Liver (tissue), 3 donors: ENCODE measurements at regions not wholly inside any gene's neighbourhood (a gene's known extent, or its start where the extent isn't known, plus 50 kb on each side); places are given as distances from the start of the nearest gene placed in this dataset.

Experiments used
- FOXA1 ChIP-seq: IDR thresholded peaks from 2 replicates; pipeline ENCODE4 v1.6.1; 2016; ENCODE audit warnings: antibody characterized with exemption
- GABPA ChIP-seq, 2 donors: IDR thresholded peaks in 1 of 2; conservative IDR thresholded peaks in 1 of 2; 2 replicates each; pipeline ENCODE4 v1.6.1; 2016; ENCODE audit warnings: antibody characterized with exemption in 2 of 2, mild to moderate bottlenecking in 1 of 2, moderate library complexity in 1 of 2
- RAD21 ChIP-seq, 2 donors: IDR thresholded peaks; 2 replicates each; pipeline ENCODE4 v1.6.1; 2016; ENCODE audit warnings: antibody characterized with exemption in 2 of 2, mild to moderate bottlenecking in 2 of 2
- SP1 ChIP-seq: IDR thresholded peaks from 2 replicates; pipeline ENCODE4 v1.6.1; 2018; ENCODE audit warnings: antibody characterized with exemption, mild to moderate bottlenecking
- YY1 ChIP-seq: IDR thresholded peaks from 2 replicates; pipeline ENCODE4 v1.6.1; 2016; ENCODE audit warnings: antibody characterized with exemption, mild to moderate bottlenecking
- TF ChIP-seq, protein P1 (sequence below): fragments of 150-350 bp; IDR thresholded peaks from 2 replicates; pipeline ENCODE4 v1.5.1; 2017; ENCODE audit warnings: improper control_type of control experiment, low read depth, low read length; ENCODE audit not compliant: missing input control
- TF ChIP-seq, protein P2 (sequence below): IDR thresholded peaks from 2 replicates; pipeline ENCODE4 v1.6.1; 2016; ENCODE audit warnings: antibody characterized with exemption, mild to moderate bottlenecking
- TF ChIP-seq, protein P3 (sequence below): IDR thresholded peaks from 2 replicates; pipeline ENCODE4 v1.6.1; 2016; ENCODE audit warnings: antibody characterized with exemption
- donor health status: healthy.
- donor health status: healthy.

DNA sequence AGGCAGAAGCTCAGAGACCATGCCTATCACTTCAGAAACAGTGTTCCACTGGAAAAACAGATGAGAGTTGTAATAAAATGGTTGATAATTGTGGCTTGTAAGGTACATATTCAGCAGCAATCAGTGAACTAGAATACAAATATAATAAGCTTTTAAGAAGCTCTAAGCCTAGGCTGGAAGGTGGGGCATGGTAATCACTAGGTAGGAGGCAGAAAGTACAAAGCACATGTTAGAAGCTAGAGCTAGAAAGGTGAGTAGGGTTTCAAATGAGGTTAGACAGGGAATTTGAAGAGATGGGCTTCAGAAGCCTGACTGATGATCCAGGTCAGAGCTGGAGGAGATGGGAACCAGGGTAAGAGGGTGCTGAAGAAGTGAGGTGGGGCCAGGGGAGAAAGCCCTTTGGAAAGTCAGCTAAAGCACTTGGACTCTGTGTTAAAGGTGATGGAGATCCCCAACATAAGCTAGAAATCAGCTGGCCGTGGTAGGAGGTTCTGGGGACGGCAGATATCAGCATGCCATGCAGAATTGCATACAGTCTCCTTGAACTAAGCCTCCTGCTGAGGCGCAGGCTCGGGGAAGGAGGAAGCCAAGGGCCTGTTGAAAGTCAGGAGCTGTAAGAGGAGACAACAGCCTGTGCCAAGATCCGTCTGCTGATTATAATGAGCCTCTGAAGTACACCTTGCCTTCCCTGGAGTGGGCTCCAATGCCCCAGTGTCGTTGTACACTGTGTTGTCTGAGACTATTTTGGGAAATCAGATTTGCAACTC is 659.4 kb downstream of the BCL11B start:
- TF ChIP-seq, protein P1, sequence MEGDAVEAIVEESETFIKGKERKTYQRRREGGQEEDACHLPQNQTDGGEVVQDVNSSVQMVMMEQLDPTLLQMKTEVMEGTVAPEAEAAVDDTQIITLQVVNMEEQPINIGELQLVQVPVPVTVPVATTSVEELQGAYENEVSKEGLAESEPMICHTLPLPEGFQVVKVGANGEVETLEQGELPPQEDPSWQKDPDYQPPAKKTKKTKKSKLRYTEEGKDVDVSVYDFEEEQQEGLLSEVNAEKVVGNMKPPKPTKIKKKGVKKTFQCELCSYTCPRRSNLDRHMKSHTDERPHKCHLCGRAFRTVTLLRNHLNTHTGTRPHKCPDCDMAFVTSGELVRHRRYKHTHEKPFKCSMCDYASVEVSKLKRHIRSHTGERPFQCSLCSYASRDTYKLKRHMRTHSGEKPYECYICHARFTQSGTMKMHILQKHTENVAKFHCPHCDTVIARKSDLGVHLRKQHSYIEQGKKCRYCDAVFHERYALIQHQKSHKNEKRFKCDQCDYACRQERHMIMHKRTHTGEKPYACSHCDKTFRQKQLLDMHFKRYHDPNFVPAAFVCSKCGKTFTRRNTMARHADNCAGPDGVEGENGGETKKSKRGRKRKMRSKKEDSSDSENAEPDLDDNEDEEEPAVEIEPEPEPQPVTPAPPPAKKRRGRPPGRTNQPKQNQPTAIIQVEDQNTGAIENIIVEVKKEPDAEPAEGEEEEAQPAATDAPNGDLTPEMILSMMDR: no peak
- no peak for TF ChIP-seq GABPA (IDR thresholded peaks at IDR 0.05 in 1 of 2, conservative IDR thresholded peaks at IDR 0.05 in 1 of 2)
- no peak for TF ChIP-seq FOXA1
- TF ChIP-seq YY1: no peak
- TF ChIP-seq RAD21 (IDR thresholded peaks at IDR 0.05): no peak
- no peak for TF ChIP-seq SP1
- TF ChIP-seq, protein P2, sequence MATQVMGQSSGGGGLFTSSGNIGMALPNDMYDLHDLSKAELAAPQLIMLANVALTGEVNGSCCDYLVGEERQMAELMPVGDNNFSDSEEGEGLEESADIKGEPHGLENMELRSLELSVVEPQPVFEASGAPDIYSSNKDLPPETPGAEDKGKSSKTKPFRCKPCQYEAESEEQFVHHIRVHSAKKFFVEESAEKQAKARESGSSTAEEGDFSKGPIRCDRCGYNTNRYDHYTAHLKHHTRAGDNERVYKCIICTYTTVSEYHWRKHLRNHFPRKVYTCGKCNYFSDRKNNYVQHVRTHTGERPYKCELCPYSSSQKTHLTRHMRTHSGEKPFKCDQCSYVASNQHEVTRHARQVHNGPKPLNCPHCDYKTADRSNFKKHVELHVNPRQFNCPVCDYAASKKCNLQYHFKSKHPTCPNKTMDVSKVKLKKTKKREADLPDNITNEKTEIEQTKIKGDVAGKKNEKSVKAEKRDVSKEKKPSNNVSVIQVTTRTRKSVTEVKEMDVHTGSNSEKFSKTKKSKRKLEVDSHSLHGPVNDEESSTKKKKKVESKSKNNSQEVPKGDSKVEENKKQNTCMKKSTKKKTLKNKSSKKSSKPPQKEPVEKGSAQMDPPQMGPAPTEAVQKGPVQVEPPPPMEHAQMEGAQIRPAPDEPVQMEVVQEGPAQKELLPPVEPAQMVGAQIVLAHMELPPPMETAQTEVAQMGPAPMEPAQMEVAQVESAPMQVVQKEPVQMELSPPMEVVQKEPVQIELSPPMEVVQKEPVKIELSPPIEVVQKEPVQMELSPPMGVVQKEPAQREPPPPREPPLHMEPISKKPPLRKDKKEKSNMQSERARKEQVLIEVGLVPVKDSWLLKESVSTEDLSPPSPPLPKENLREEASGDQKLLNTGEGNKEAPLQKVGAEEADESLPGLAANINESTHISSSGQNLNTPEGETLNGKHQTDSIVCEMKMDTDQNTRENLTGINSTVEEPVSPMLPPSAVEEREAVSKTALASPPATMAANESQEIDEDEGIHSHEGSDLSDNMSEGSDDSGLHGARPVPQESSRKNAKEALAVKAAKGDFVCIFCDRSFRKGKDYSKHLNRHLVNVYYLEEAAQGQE: no peak
- TF ChIP-seq, protein P3, sequence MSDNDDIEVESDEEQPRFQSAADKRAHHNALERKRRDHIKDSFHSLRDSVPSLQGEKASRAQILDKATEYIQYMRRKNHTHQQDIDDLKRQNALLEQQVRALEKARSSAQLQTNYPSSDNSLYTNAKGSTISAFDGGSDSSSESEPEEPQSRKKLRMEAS: no peak
